ENCODE measurements at regions not wholly inside any gene's neighbourhood (a gene's known extent, or its start where the extent isn't known, plus 50 kb on each side); places are given as distances from the start of the nearest gene placed in this dataset.

DNA sequence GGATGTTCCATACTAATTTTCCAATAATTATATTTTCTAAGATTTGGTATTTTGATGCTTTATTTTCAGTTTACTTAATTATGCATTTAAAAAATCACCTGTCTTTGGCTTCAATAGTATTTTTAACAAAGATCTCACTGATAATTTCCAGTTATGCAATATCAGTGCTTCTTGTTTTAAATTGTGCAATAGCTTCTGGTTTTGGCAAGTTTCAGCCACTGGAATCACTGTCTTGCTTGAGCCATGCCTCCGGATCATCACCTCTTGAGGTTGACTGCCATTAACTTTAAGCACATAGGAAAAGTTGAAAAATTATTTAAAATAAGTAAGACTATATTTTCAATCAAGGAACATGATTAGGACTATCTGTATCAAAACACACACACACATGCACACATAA lies 1242.1 kb downstream of the HACE1 start:
- Histone ChIP-seq H3K27ac (replicated peaks) (no peak overlapping the region), H3K27me3 (ENCODE audit: low read depth) (no peaks in the 10 kb centered on the region), H3K36me3 (no peaks in the 10 kb centered on the region), H3K9me3 (replicated peaks) (peaks cover 21% of the 10 kb centered on the region), H3K4me3 (no peak overlapping the region), H3K4me1 (no peaks in the 10 kb centered on the region)
- no peak for DNase-seq
- TF ChIP-seq CTCF (IDR thresholded peaks at IDR 0.05; ENCODE audit: borderline replicate concordance): no peak
- intact Hi-C loops (cut with micrococcal nuclease): no loop called here

DNA sequence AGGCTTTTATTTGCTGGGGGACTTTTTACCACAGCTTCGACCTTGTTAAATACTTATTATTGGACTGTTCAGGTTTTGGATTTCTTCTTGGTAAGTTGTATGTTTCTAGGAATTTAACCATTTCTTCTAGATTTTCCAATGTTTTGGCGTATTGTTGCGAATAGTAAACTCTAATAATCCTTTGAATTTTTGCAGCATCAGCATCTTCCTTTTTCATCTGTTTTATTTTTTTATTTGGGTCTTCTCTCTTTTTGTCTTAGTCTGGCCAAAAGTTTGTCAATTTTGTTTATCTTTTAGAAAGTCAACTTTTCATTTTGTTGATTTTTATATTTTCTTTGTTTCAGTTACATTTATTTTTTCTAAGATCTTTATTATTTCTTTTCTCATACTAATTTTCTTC lies 1272.0 kb downstream of the HACE1 start:
- H3K36me3 ChIP-seq: no peaks in the 10 kb centered on the region
- no peak overlapping the region for H3K4me3 ChIP-seq
- TF ChIP-seq CTCF (IDR thresholded peaks at IDR 0.05; ENCODE audit: borderline replicate concordance): no peak
- H3K27me3 ChIP-seq (ENCODE audit: low read depth): no peaks in the 10 kb centered on the region
- intact Hi-C loops (cut with micrococcal nuclease): no loop called here
- no peak overlapping the region for H3K27ac ChIP-seq (replicated peaks)
- no peaks in the 10 kb centered on the region for H3K4me1 ChIP-seq
- peaks cover 3% of the 10 kb centered on the region for H3K9me3 ChIP-seq (replicated peaks)
- no peak for DNase-seq

DNA sequence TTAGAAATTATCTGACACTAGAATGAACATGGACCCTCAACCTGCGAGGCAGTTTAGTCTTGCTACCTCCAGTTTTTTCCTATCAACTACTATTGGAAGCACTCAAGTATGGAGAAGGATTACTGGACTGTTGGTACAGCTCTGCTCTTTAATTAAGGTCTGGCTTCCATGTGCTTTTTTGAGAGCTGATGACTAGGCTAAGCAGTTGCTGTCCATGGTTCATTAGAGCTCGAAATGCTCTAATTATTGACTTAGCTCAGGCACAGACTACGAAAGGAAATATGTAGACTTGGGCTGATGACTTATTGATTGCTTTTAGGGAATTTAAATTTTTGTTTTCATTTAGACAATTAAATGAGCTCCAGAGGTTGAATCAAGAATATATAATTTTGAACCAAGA lies 1281.6 kb downstream of the HACE1 start:
- H3K27ac ChIP-seq (replicated peaks): no peak overlapping the region
- intact Hi-C loops (cut with micrococcal nuclease): no loop called here
- H3K4me1 ChIP-seq: no peaks in the 10 kb centered on the region
- no peak for TF ChIP-seq CTCF (IDR thresholded peaks at IDR 0.05; ENCODE audit: borderline replicate concordance)
- DNase-seq: no peak
- H3K36me3 ChIP-seq: no peaks in the 10 kb centered on the region
- H3K27me3 ChIP-seq (ENCODE audit: low read depth): no peaks in the 10 kb centered on the region
- no peak overlapping the region for H3K4me3 ChIP-seq
- peaks cover 27% of the 10 kb centered on the region for H3K9me3 ChIP-seq (replicated peaks)

GRCh38 chr6:103570431-103570830 lies 1289.3 kb downstream of the HACE1 start:
- Histone ChIP-seq H3K4me3 (no peak overlapping the region), H3K9me3 (replicated peaks) (no peaks in the 10 kb centered on the region), H3K4me1 (no peaks in the 10 kb centered on the region), H3K36me3 (no peaks in the 10 kb centered on the region), H3K27ac (replicated peaks) (no peak overlapping the region), H3K27me3 (ENCODE audit: low read depth) (no peaks in the 10 kb centered on the region)
- intact Hi-C loops (cut with micrococcal nuclease): no loop called here
- no peak for DNase-seq
- no peak for TF ChIP-seq CTCF (IDR thresholded peaks at IDR 0.05; ENCODE audit: borderline replicate concordance)

- Histone ChIP-seq H3K36me3 (no peaks in the 10 kb centered on the region), H3K27ac (replicated peaks) (no peak overlapping the region), H3K9me3 (replicated peaks) (peaks cover 9% of the 10 kb centered on the region), H3K4me3 (no peak overlapping the region), H3K4me1 (no peaks in the 10 kb centered on the region), H3K27me3 (ENCODE audit: low read depth) (no peaks in the 10 kb centered on the region)
- TF ChIP-seq CTCF (IDR thresholded peaks at IDR 0.05; ENCODE audit: borderline replicate concordance): no peak
- intact Hi-C loops (cut with micrococcal nuclease): no loop called here
- no peak for DNase-seq
Measured at GRCh38 chr6:103554911-103555310, 1304.8 kb downstream of the HACE1 start.

DNA sequence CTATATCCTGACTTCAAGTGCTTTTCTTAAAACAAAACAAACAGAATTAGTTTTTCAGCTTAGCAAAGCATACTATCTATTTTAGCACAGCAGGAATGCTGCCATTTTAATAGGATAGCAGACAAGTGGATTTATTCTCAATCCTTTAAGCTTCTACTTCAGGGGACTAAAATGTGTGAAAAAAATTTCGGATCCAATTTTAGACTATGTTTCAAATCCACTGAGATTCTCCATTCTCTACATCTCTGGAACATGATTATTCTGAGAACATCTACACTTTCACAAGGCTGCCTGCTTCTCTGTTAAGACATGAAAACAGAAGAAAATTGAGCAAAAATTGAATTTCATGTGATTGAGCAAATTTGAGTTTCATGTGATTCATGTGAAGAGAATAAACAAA lies 1321.3 kb downstream of the HACE1 start:
- H3K9me3 ChIP-seq (replicated peaks): no peaks in the 10 kb centered on the region
- H3K4me3 ChIP-seq: no peak overlapping the region
- H3K27ac ChIP-seq (replicated peaks): no peak overlapping the region
- no peak for DNase-seq
- intact Hi-C loops (cut with micrococcal nuclease): no loop called here
- TF ChIP-seq CTCF (IDR thresholded peaks at IDR 0.05; ENCODE audit: borderline replicate concordance): no peak
- no peaks in the 10 kb centered on the region for H3K4me1 ChIP-seq
- no peaks in the 10 kb centered on the region for H3K36me3 ChIP-seq
- no peaks in the 10 kb centered on the region for H3K27me3 ChIP-seq (ENCODE audit: low read depth)

Data from left ventricle myocardium inferior (tissue), 1 donor.